ENCODE measurements at regions not wholly inside any gene's neighbourhood (a gene's known extent, or its start where the extent isn't known, plus 50 kb on each side); places are given as distances from the start of the nearest gene placed in this dataset.

DNA sequence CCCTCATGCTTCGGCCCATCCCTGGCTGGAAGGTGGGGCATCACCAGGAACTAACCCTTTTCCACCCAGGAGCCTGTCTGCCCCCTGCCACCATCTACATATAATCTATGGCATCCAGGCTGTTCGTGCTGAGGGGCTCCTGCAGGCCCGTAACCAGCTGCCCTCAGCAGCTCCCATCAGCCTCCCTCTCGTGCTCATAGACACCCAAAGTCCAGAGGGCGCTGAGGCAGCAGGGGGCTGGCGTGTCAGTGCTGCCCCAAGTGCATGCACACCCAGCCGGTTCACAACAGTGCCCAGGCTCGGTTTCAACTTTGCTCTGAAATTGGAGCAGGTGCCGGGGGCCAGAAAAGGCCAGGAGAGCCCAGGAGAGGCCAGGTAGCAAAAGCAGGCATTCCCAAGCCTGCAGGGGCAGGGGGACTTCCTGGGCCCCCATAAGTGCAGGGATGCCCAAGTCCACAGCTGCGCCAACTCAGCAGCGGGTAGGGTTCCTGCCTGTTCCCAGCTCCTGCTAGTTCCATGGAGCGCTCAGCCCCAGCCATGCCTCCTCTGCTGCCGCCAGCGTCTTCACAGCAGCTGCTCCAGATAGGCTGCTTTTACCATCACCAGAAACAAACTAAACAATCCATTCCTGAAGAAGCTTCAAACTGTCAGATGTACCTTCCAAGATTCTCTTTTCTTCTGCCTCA, 558.2 kb upstream of the GNPDA2 start:
- no peak for TF ChIP-seq EP300 (IDR thresholded peaks at IDR 0.05)
- no peak for TF ChIP-seq POLR2AphosphoS5 (IDR thresholded peaks at IDR 0.05)
